ENCODE measurements at regions not wholly inside any gene's neighbourhood (a gene's known extent, or its start where the extent isn't known, plus 50 kb on each side); places are given as distances from the start of the nearest gene placed in this dataset.

DNA sequence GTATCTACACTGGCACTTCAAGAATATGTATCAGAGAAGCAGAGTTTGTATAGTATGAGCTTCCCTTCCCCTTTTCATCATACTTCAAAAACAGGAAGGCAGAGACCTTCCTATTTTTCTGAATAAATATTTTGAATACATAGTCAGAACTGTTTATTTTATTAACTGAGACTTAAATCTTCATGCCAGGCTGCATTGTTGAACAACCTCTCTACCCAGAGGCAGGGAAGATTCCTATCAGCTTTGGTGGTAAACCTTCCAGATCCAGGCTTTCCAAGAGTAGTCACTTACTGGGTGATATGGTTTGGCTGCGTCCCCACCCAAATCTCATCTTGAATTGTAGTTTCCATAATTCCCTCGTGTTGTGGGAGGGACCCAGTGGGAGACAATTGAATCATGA lies 217.4 kb upstream of the ATP11B start:
- DNase-seq (ENCODE audit: low spot score) = no peak

DNA sequence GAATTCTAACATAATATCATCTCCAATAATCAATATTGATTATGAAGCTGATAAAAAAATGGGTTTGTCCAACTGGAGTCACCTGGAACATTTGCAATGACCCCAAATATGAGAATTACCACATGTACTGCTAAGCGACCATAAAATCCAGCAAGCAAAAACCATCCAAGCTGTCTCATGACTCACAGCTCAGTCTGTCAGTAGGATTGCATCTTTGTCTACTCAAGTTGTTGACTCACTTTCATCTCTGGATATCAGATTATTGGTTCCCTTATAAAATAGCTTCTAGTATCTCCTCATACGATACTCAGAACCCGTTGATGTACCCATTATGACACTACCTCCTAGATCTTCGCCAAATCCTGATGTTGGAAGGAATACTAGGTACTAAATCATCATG lies 209.8 kb upstream of the ATP11B start:
- DNase-seq (ENCODE audit: low spot score) = no peak

DNA sequence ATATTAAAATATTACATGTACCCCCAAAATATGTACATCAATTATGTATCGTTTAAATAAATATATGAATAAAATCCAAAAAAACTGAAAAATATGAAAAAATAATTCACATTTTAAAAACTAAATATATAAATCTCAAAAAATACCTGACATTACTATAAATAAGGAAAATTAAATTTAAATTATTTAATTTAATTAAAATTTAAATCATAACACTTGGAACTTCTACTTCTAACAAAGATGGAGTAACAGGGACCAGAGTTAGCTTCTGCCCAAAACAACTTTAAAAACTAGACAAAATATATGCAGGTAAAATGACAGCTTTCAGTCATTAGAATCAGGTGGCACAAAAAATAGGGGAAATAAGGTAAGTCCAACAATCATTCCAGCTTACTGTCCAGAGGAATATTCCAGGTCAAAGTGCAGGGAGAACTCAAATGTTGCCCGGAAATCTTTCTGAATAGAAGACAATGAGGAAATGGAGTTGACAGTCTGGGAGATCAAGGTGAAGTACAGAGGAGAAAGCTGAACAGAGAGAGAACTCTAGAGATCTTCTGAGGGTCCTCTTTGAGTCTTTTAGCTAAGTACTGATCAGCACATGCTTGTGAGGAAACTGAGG lies 207.7 kb upstream of the ATP11B start:
- no peak for DNase-seq (ENCODE audit: low spot score)

DNA sequence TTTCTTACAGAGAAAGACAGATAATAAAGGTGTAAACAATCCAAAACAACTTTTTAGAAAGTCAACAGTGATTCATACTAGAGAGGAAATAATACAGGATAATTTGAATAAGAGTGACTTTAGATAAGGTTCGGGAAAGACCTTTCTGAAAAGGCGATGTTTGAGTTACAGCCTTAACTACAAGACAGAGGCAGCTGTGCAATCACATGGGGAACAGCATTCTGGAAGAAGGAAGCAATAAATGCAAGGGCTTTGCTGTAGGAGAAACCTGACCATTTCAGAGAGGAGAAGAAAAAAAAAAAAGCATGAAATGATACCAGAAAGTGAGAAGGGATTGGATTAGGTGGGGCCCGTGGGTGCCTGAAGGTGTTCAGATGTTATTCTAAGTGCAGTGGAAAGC lies 200.6 kb upstream of the ATP11B start:
- no peak for DNase-seq (ENCODE audit: low spot score)

DNA sequence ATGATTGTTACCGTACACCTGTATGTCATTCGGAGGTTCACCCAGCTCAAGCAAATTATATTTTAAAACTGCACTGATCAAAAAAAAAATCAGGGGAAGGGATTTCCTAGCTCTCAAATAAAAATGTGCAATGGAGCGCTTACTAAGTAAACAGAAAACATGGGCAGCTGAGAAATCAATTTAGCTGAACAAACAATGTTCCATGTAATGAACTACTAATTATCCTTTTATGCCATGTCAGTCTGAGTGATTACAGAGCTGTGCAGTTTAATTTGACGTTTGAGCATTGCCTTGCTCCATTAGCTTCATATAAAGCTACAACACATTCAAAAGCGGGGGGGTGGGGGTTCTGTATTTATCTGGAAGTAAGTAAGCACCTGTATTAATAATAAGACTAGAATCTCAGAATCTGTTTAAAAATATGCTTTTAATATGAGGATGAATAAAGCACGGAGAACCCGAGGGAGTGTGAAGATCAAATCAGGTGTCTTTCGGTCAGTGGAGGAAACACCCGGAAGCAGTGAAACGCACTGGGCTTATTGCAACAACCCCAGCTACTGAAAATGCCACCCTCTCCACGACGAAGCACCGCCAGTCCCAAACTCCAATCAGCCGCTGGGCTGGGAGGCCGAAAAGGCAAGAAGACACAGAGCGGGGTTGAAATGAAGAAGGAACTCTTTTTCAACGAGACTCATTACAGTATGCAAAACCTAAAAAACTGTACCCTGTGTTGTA lies 196.5 kb upstream of the ATP11B start:
- no peak for DNase-seq (ENCODE audit: low spot score)

DNA sequence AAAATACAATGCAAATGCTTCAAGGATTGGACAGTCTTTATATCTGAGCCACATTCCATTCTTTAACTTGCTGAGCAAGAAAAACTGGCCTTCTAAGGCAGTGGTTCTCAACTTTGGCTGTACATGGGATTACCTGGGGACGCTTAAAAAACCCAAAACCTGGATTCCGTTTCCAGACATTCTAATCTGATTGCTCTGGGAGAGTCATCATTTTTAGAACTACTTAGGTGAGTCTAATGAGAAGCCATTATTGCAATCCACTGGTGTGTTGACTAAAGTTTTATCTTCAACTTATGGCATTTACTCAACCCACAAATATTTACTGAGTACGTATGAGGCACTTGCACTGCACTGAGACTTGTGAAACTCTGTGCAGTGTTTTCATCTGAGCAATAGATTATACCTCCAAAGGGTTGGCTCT lies 195.7 kb upstream of the ATP11B start:
- DNase-seq (ENCODE audit: low spot score) = no peak

DNA sequence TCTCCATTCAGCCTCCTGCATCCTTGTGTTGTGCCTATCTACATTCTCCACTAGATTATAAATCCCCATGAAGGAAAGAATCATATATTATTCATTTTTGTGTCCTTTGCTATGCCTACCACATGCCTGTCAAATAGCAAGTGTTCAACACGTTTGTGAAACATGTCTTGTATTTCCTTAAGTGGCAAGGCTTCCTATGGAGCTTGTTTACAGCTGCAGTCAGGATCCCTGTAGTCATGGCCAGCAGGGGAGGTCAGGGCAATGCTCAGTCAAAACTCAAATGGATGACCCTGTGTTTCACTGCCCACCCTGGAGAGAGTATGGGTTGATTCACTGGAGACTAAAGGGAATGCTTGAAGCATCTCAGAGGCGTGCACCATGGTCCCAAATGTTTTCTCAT lies 191.7 kb upstream of the ATP11B start:
- no peak for DNase-seq (ENCODE audit: low spot score)

DNA sequence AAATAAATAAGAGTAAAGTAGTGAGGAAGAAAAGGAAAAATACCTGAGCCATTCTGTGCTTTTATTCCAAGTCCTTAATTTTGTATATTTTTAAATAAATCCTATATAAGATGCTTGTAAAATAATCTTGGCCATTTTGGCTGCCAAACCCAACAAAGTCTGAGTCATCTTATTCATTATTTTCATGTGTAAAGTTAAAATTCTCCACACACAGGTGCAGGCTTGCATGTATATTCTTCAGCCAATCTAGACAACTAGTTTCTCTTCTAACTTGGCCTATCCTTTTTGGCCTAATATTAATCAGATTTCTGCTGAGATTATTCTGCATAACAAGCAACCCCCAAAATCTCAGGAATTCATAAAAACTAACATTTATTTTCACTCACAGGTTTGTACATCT lies 189.8 kb upstream of the ATP11B start:
- no peak for DNase-seq (ENCODE audit: low spot score)

DNA sequence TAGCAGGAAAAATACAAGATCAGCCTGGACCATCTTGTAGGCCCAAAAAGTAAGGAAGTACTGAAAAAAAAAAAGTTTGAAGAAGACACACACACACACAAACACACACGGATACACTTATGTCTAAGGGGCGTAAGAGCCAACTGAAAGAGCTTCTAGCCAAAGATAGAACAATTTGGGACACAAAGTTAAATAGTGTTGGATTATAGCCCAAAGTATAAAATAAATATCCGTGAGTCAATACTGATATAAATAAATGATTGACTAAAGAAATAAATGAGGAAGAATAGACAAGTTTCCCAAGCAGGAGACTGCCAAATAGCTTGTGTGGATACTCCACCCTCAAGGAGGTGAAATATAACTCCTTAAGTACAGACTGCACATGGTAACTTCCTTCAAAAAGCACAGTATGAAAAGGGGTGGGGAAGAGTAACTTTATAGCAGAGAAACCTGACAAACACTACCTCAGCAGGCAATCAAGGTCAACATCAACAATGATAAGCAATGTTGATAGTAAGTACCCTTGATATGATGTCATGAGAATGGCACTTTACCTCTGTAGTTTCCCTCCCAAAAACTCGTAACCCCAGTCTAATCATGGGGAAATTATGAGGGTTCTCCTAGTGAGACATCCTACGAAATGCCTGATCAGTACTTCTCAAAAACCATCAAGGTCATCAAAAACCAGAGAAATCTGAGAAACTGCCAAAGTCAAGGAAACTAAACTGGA lies 187.3 kb upstream of the ATP11B start:
- no peak for DNase-seq (ENCODE audit: low spot score)

DNA sequence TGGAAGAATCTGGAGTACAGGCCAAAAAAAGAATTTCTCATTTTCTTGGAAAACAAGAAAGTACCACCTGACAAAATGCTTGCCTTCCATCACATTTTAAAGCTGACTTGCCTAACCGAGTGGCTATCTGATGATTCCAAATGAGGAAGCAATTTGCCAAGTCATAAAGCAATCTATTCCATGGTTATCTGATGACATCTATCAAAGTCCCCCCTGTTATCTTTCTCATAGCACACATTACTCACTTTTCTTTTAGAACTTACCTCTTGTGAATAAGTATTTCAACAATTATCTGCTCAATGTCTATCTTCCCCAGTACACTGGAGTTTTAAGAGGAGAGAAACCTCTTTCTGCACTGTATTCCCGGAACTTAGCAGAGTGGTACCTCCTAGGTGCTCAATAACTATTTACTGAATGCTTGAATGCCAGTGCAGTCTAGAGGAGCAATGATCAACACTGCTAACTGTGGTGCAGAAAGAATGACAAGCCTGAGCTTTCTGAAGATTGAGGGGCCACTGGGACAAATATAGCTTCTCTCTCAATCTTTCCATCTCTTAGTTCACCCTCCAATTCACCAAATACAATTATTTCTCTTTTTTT lies 186.3 kb upstream of the ATP11B start:
- DNase-seq (ENCODE audit: low spot score) = no peak

DNA sequence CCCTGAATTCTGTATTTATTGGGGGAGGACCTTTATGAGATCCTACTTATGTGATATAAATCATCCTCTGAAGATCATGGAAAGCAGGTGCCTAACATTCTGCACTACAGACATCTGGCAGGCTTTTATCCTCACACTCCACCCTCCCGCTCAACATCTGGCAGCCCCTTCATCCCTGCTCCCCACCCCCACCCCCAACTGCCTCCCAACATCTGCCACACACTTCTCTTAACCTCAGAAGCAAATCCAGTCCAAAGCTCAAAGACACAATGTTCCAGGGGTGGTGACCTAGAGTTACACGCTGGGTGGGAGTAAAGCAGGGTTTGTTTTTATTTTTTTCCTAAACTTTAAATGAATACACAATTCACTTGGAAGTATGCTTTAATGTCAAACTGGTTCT lies 184.5 kb upstream of the ATP11B start:
- no peak for DNase-seq (ENCODE audit: low spot score)

DNA sequence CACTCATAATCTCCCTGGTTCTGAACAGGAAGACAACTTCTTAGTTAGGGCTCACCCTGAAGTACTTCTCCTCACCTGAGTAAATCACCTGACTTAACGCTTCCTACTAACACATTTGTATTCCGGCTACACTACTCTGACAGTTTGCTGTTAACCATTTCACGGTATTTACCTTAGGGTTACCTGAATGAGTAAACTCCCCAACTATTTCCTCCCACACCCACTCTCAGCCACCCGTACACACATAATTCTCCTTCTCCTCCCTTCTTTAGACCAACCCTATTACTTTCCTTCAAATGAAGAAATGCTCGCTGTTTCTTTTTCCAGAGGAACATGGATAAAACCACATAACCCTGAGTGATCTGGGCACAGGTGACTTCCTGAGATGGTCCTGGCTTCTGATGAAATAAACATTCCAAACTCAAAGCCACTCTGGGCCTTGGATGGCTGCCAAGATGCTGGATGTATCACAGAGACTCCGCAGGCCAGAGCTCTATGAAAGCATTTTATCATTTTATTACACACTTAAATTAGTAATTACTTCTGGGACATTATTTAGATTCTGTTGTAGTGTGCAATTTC lies 183.6 kb upstream of the ATP11B start:
- DNase-seq (ENCODE audit: low spot score) = no peak

DNA sequence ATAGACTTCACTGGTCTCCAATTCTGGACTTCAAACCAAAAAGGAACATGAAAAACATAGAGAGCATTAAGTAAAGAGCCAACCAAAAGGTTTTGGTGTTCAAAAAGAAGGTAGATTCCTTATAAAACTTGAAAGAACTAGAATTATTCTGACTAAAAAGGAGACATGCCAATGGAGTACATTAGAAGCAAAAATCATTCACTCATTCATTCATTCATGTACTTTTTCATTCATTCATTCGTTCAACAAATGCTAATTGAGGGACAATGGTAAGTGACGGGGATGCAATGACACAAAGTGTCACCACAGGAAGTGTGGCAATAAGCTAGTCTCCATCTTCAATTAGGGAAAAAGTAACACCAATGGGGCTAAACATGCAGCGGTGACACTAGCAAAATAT lies 181.0 kb upstream of the ATP11B start:
- no peak for DNase-seq (ENCODE audit: low spot score)

DNA sequence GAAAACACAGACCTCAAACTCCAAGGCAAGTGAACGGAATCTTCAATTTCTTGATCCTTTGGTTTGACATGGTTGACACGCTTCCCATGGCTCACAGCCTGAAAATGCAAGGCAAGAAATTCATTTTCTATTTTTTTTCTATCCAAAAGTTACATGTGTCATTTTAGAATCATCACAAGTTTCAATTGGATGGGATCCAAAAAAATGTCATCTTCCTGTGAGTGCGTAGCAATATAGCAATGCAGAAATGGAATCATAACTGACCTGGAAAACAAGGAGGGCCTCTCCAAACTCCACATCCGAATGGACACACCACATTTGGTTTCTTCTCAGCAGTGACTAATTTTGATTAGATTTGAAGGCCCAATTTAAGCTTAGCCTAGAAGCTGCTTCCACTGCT lies 175.8 kb upstream of the ATP11B start:
- DNase-seq (ENCODE audit: low spot score) = no peak

DNA sequence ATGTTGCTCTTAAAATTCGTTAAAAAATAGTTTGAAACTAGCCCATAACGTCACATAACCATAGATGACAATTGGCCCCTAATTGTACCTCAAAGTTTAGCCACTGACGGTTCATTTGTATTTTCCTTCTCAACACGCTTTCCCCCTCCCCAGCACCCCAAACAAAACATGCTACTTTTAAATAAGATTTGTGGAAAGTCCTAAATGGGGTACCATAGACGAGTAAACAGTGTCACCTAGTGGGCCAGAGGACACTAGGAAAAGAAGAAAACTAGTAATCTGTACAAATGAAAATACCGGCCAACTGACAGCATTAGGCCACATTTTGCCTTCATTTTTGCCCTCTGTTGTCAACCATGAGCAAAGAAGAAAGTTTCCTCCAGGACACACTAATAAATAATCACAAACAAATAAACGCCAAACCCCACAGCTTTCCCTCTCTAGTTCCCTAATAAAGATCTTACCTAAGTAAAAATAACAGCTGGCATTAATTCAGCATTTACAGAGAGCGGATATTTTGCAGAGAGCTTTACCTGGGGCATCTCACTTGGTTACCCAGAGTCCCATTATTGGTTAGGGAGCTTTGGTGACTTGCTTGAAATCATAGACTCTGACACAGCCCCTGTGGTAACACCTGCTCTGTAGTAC lies 175.1 kb upstream of the ATP11B start:
- DNase-seq (ENCODE audit: low spot score) = peak; percentile 63

DNA sequence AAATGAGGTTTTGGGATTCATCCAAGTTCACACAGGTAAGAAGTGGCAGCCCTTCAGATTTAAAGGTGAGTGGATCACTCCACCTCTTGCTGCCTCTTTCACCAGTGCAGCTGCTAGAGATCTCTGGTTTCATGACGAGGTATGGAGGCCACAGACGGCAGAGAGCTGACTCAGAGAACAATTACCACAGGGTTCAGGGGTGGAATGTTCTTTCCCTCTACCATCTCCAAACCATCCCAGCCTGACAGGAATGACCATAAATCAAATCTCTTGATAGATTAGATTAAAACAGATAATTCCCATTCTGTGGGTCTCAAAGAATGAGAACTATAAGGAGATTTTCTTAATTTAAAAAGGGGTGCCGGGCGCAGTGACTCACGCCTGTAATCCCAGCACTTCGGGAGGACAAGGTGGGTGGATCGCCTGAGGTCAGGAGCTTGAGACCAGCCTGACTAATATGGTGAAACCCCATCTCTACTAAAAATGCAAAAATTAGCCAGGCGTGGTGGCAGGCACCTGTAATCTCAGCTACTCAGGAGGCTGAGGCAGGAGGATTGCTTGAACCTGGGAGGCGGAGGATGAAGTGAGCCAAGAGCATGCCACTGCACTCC lies 174.2 kb upstream of the ATP11B start:
- DNase-seq (ENCODE audit: low spot score) = no peak

DNA sequence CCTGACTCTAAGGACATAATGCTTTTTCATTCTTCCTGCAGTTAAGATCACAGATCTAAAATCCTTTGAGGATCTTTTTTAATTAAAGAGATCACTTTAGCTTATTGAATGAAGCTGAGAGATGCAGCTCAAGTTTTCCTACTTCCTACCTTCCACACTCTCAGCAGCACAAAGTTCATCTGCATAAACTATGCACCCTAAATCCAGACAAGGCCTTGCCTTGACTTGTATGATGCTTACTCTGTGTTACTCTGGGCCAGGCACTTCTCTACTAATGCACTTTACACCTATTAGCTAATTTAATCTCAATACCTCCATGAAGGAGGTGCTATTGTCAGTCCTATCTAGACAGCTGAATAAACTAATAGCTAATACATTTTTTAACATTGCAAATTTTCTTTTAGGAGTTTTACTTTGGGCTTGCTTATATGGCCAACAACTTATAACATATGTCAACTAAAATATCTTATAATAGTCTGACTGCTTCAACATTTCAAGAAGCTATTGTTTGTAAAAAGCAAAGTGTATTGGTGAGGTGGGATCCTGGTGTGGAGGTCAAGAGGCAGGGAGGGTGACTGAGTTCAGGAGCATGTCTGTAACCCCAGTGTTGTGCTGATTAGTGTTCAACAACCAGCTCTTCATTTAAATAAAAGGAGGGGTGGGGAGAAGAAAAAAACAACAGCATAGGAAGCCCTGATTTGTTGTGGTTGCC lies 172.4 kb upstream of the ATP11B start:
- no peak for DNase-seq (ENCODE audit: low spot score)

DNA sequence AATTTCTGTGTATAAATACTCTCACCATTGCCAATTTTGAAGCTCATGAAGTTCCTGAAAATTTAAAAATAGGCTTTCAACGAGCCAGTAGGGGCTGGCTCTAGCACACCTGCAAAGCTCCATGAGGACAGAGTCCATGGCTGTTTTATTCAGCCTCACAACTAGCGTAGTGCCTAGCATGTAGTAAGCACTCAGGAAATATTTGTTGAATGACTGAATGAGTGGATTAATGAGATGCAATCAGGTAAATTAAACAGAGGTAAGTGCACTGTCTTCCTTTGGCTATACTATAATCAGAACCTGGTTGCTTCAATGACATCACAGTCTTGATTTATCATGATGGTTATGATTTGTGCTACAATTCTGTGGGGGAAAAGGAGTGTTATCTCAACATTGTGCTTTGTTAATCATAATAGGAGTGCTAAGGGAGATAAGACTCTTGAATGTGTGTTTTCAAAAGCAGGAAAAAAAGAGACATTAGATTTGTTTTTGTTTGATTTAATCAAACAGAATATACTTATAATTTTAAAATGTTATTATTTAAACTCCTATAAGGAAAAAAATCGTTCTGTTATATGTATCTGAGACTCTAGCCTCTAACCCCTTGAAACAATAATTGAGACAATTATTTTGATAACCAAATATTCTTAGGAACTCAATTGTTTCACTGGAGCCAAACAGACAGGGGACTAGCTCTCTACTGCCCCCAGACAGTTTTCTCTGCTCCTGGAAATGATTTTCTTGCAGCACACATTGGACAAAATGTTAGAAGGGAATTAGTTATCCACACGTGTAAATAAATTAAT lies 171.7 kb upstream of the ATP11B start:
- no peak for DNase-seq (ENCODE audit: low spot score)

DNA sequence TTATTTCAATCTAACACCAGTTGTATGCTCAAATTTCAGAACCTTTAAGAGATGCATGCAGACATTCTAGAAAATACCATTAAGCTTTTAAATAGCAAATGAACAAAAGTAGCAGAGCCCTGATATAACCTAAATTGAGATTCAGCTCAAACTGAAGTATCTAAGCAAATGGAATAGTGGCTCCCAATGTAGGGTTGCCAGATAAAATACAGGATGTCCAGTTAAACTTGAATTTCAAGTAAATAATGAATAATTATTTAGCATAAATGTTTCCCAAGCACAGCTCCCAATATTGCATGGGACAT lies 171.1 kb upstream of the ATP11B start:
- DNase-seq (ENCODE audit: low spot score) = no peak
